Ovary (tissue), 7 donors: ENCODE measurements at regions not wholly inside any gene's neighbourhood (a gene's known extent, or its start where the extent isn't known, plus 50 kb on each side); places are given as distances from the start of the nearest gene placed in this dataset.

Experiments
- DNase-seq, 5 donors: peaks; one replicate each; pipeline ENCODE4 v3.0.0-alpha.2; 2019 to 2020
- H3K27ac ChIP-seq, 2 donors: fragments of 200-600 bp; one replicate each; pipeline versions ENCODE4 v1.5.1 to v1.8.0; 2019 to 2022
- H3K27me3 ChIP-seq: fragments of 200-600 bp; one replicate; pipeline ENCODE4 v1.8.0; 2022
- H3K36me3 ChIP-seq: fragments of 200-600 bp; sonication (generic); one replicate; pipeline ENCODE4 v1.5.1; 2019
- H3K4me1 ChIP-seq: one replicate; pipeline ENCODE4 v1.8.1; 2013; ENCODE audit warnings: mild to moderate bottlenecking, moderate library complexity; ENCODE audit not compliant: insufficient read depth
- H3K4me3 ChIP-seq: fragments of 200-600 bp; sonication (generic); one replicate; pipeline ENCODE4 v1.5.1; 2017
- H3K9me3 ChIP-seq, 2 donors: fragments of 200-600 bp in 1 of 2; sonication (generic) in 1 of 2; one replicate each; pipeline versions ENCODE4 v1.5.1 to v1.8.1; 2013 to 2019; ENCODE audit warnings: mild to moderate bottlenecking in 1 of 2, moderate library complexity in 1 of 2
- CTCF ChIP-seq, 3 donors: fragments of 450-650 bp in 2 of 3; fragments of 200-600 bp in 1 of 3; IDR thresholded peaks; one replicate each; pipeline versions ENCODE4 v1.5.1 to v1.8.0; 2016 to 2022; ENCODE audit warnings: antibody characterized with exemption in 3 of 3, mild to moderate bottlenecking in 1 of 3
- EP300 ChIP-seq: sonication (generic); formaldehyde crosslinking; IDR thresholded peaks from one replicate; pipeline ENCODE4 v1.6.1; 2017; ENCODE audit warnings: antibody characterized with exemption
- POLR2A ChIP-seq: fragments of 450-650 bp; IDR thresholded peaks from one replicate; pipeline ENCODE4 v1.6.1; 2017; ENCODE audit warnings: antibody characterized with exemption, mild to moderate bottlenecking, moderate library complexity
- WGBS, 3 donors: extraction: QIAGEN DNeasy Blood & Tissue Kit in 1 of 3; methylation state at CpG; one replicate each; pipeline versions ENCODE4 v1.1.5 to v1.1.7; 2013 to 2017; 5-methylcytosine and 5-hydroxymethylcytosine counted together
- intact Hi-C, 4 donors: fragments of 100-400 bp; cut with DNase I; formaldehyde crosslinking; loops; one replicate each; pipeline versions ENCODE4 v1.11.0 to v1.15.1; 2022 to 2023
- donor health status: DM: no; HTN: no; CAD: no; lungs with moderate emphysema.
- donor health status: DM: no; HTN: no; CAD: no.
- donor health status: Bipolar disorder and iron deficiency.
- donor health status: DM: no; HTN: no; CAD: no.
- donor health status: DM: yes; HTN: yes; CAD: no.

- no peak for TF ChIP-seq EP300
- no peak for TF ChIP-seq CTCF (IDR thresholded peaks at IDR 0.05)
- TF ChIP-seq POLR2A: no peak
- 84 to 86% (median 85%) methylated on average over 4 of the region's 4 CpGs for WGBS, 3 donors
- intact Hi-C loops: no loop called here
- Histone ChIP-seq H3K9me3 (no peaks in the 10 kb centered on the region), H3K4me3 (no peak overlapping the region), H3K27me3 (no peaks in the 10 kb centered on the region), H3K27ac (no peak overlapping the region), H3K36me3 (no peaks in the 10 kb centered on the region), H3K4me1 (no peaks in the 10 kb centered on the region)
- DNase-seq: no peak
These were observed 88.3 kb upstream of the GRID2 start for GRCh38 chr4:92215476-92215875.

GRCh38 chr4:92231511-92231910 is 72.3 kb upstream of the GRID2 start:
- WGBS, 3 donors: 88 to 92% (median 92%) methylated on average over 1 of the region's 1 CpG
- H3K27me3 ChIP-seq: no peaks in the 10 kb centered on the region
- intact Hi-C loops: no loop called here

GRCh38 chr4:92232566-92232965 is 71.2 kb upstream of the GRID2 start:
- Histone ChIP-seq H3K4me1 (no peaks in the 10 kb centered on the region), H3K36me3 (no peaks in the 10 kb centered on the region), H3K27ac (no peak overlapping the region), H3K9me3 (no peaks in the 10 kb centered on the region), H3K4me3 (no peak overlapping the region), H3K27me3 (no peaks in the 10 kb centered on the region)
- DNase-seq: no peak
- intact Hi-C loops: no loop called here
- no peak for TF ChIP-seq CTCF (IDR thresholded peaks at IDR 0.05)

More at GRCh38 chr4:92231511-92231910, 72.3 kb upstream of the GRID2 start:
- Histone ChIP-seq H3K27ac (no peak overlapping the region), H3K36me3 (no peaks in the 10 kb centered on the region), H3K4me3 (no peak overlapping the region), H3K9me3 (no peaks in the 10 kb centered on the region), H3K4me1 (no peaks in the 10 kb centered on the region)
- TF ChIP-seq POLR2A: no peak
- TF ChIP-seq EP300: no peak
- TF ChIP-seq CTCF (IDR thresholded peaks at IDR 0.05): no peak
- DNase-seq: no peak

- 33 to 63% (median 56%) methylated on average over 4 of the region's 4 CpGs for WGBS, 3 donors
- H3K9me3 ChIP-seq: no peaks in the 10 kb centered on the region
- no peak overlapping the region for H3K27ac ChIP-seq
- no peaks in the 10 kb centered on the region for H3K36me3 ChIP-seq
- no peak for DNase-seq
- no peak overlapping the region for H3K4me3 ChIP-seq
- intact Hi-C loops: no loop called here
- no peaks in the 10 kb centered on the region for H3K4me1 ChIP-seq
- TF ChIP-seq CTCF (IDR thresholded peaks at IDR 0.05) (no peak), POLR2A (no peak), EP300 (no peak)
- no peaks in the 10 kb centered on the region for H3K27me3 ChIP-seq
These were observed 69.2 kb upstream of the GRID2 start for GRCh38 chr4:92234393-92235176.
